ENCODE measurements at regions not wholly inside any gene's neighbourhood (a gene's known extent, or its start where the extent isn't known, plus 50 kb on each side); places are given as distances from the start of the nearest gene placed in this dataset.
A peak's percentile ranks its signal among the peaks of the same experiment; 100 is the strongest.

- Histone ChIP-seq H3K4me1 (ENCODE audit: control insufficient read depth in 2 of 2, insufficient read depth in 1 of 2, low read depth in 1 of 2, low read length in 2 of 2) (peaks cover 1 to 2% of the 10 kb centered on the region in 2 donors), H3K9me3 (replicated peaks in 1 of 2; ENCODE audit: control insufficient read depth in 2 of 2, insufficient read depth in 1 of 2, low read depth in 1 of 2, low read length in 2 of 2) (no peaks in the 10 kb centered on the region), H3K14ac (ENCODE audit: low read length) (no peak overlapping the region), H3K36me3 (replicated peaks in 1 of 2; ENCODE audit: control insufficient read depth in 2 of 2, insufficient read depth in 2 of 2, low read length in 2 of 2) (no peaks in the 10 kb centered on the region), H2BK120ac (ENCODE audit: low read depth, low read length) (no peak overlapping the region), H3K27ac (replicated peaks; ENCODE audit: low read length) (no peak overlapping the region), H3K18ac (ENCODE audit: low read length) (no peak overlapping the region), H3K4ac (ENCODE audit: low read length) (no peak overlapping the region), H3K27me3 (ENCODE audit: control insufficient read depth in 3 of 3, insufficient read depth in 3 of 3, low read depth in 1 of 3, low read length in 3 of 3) (peaks cover 0 to under 1% (median 0%) of the 10 kb centered on the region in 3 experiments), H3K9ac (ENCODE audit: low read depth, low read length, poor library complexity) (no peak overlapping the region), H2BK15ac (ENCODE audit: low read length) (no peak overlapping the region), H2BK12ac (ENCODE audit: low read length) (no peak overlapping the region), H4K91ac (ENCODE audit: low read depth, low read length, poor library complexity) (no peak overlapping the region), H3K4me3 (ENCODE audit: low read length in 2 of 2) (no peak overlapping the region), H2BK5ac (ENCODE audit: low read length) (no peak overlapping the region), H3K4me2 (ENCODE audit: insufficient read depth, low read length, poor library complexity, severe bottlenecking) (no peak overlapping the region), H2AFZ (ENCODE audit: low read length) (no peak overlapping the region), H3K23ac (ENCODE audit: low read depth, low read length, poor library complexity) (no peak overlapping the region), H2AK5ac (ENCODE audit: low read depth, low read length) (no peak overlapping the region), H3K79me1 (ENCODE audit: low read depth, low read length) (no peaks in the 10 kb centered on the region), H4K8ac (ENCODE audit: low read depth, low read length) (no peak overlapping the region)
- no CpG with 5 or more reads among the region's 1 CpG for WGBS, 2 donors (ENCODE audit: extremely low coverage in 2 of 2, insufficient read length in 2 of 2, insufficient replicate concordance in 1 of 2)
- DNase-seq (ENCODE audit: low spot score) = no peak
Measured at GRCh38 chr6:20332441-20333006, 69.2 kb upstream of the E2F3 start.

DNA sequence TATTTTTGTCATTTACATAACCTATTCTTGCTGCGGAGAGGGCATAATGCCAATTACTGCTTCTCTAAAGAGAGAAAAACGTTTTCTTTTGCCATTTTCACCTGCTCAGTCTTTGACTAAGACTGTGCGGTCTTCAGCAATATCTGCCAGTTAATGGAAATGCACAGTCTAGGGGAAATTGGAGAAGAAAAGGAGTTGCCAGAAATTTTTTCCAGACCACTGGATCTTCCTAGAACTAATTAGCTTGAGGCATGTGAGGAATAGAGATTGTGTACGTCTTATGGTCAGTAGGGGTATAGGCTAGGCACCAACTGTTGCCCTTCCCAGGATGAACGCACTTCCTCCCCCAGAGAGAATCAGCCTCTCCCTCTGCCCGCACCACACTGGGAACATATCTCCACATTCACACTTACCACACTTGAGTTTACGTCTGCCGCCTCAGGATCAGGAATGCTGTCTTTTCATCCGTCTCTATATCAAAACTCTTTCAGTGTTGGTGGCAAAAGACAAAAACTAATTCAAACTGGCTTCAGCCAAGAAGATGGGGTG is 67.9 kb upstream of the E2F3 start:
- no peak overlapping the region for H3K9ac ChIP-seq (ENCODE audit: low read depth, low read length, poor library complexity)
- no peak overlapping the region for H2BK15ac ChIP-seq (ENCODE audit: low read length)
- no peak overlapping the region for H3K14ac ChIP-seq (ENCODE audit: low read length)
- no peak overlapping the region for H3K4ac ChIP-seq (ENCODE audit: low read length)
- no peak overlapping the region for H4K91ac ChIP-seq (ENCODE audit: low read depth, low read length, poor library complexity)
- H3K4me3 ChIP-seq (ENCODE audit: low read length in 2 of 2) = no peak overlapping the region
- no peak overlapping the region for H3K4me2 ChIP-seq (ENCODE audit: insufficient read depth, low read length, poor library complexity, severe bottlenecking)
- no peaks in the 10 kb centered on the region for H3K36me3 ChIP-seq (replicated peaks in 1 of 2; ENCODE audit: control insufficient read depth in 2 of 2, insufficient read depth in 2 of 2, low read length in 2 of 2)
- no peaks in the 10 kb centered on the region for H3K27me3 ChIP-seq (ENCODE audit: control insufficient read depth in 3 of 3, insufficient read depth in 3 of 3, low read depth in 1 of 3, low read length in 3 of 3)
- no peak overlapping the region for H2BK120ac ChIP-seq (ENCODE audit: low read depth, low read length)
- no peaks in the 10 kb centered on the region for H3K9me3 ChIP-seq (replicated peaks in 1 of 2; ENCODE audit: control insufficient read depth in 2 of 2, insufficient read depth in 1 of 2, low read depth in 1 of 2, low read length in 2 of 2)
- no peak for DNase-seq (ENCODE audit: low spot score)
- no peak overlapping the region for H2BK5ac ChIP-seq (ENCODE audit: low read length)
- no peak overlapping the region for H3K23ac ChIP-seq (ENCODE audit: low read depth, low read length, poor library complexity)
- H3K79me1 ChIP-seq (ENCODE audit: low read depth, low read length) = no peaks in the 10 kb centered on the region
- no CpG with 5 or more reads among the region's 9 CpGs for WGBS, 2 donors (ENCODE audit: extremely low coverage in 2 of 2, insufficient read length in 2 of 2, insufficient replicate concordance in 1 of 2)
- H3K18ac ChIP-seq (ENCODE audit: low read length) = no peak overlapping the region
- no peak overlapping the region for H3K27ac ChIP-seq (replicated peaks; ENCODE audit: low read length)
- peaks cover 1 to 2% of the 10 kb centered on the region in 2 donors for H3K4me1 ChIP-seq (ENCODE audit: control insufficient read depth in 2 of 2, insufficient read depth in 1 of 2, low read depth in 1 of 2, low read length in 2 of 2)
- no peak overlapping the region for H2BK12ac ChIP-seq (ENCODE audit: low read length)
- H2AK5ac ChIP-seq (ENCODE audit: low read depth, low read length) = no peak overlapping the region
- peak overlapping the region; percentile 15 for H2AFZ ChIP-seq (ENCODE audit: low read length)
- H4K8ac ChIP-seq (ENCODE audit: low read depth, low read length) = no peak overlapping the region

- Histone ChIP-seq H2BK15ac (ENCODE audit: low read length) (no peak overlapping the region), H3K4me1 (ENCODE audit: control insufficient read depth in 2 of 2, insufficient read depth in 1 of 2, low read depth in 1 of 2, low read length in 2 of 2) (peaks cover 0 to 1% of the 10 kb centered on the region in 2 donors), H3K27me3 (ENCODE audit: control insufficient read depth in 3 of 3, insufficient read depth in 3 of 3, low read depth in 1 of 3, low read length in 3 of 3) (no peaks in the 10 kb centered on the region), H3K23ac (ENCODE audit: low read depth, low read length, poor library complexity) (no peak overlapping the region), H3K18ac (ENCODE audit: low read length) (no peak overlapping the region), H4K91ac (ENCODE audit: low read depth, low read length, poor library complexity) (no peak overlapping the region), H3K4me2 (ENCODE audit: insufficient read depth, low read length, poor library complexity, severe bottlenecking) (no peak overlapping the region), H2BK120ac (ENCODE audit: low read depth, low read length) (no peak overlapping the region), H3K79me1 (ENCODE audit: low read depth, low read length) (no peaks in the 10 kb centered on the region), H3K9ac (ENCODE audit: low read depth, low read length, poor library complexity) (no peak overlapping the region), H3K27ac (replicated peaks; ENCODE audit: low read length) (no peak overlapping the region), H3K14ac (ENCODE audit: low read length) (no peak overlapping the region), H3K4me3 (ENCODE audit: low read length in 2 of 2) (no peak overlapping the region), H3K4ac (ENCODE audit: low read length) (no peak overlapping the region), H3K36me3 (replicated peaks in 1 of 2; ENCODE audit: control insufficient read depth in 2 of 2, insufficient read depth in 2 of 2, low read length in 2 of 2) (no peaks in the 10 kb centered on the region), H2AK5ac (ENCODE audit: low read depth, low read length) (no peak overlapping the region), H3K9me3 (replicated peaks in 1 of 2; ENCODE audit: control insufficient read depth in 2 of 2, insufficient read depth in 1 of 2, low read depth in 1 of 2, low read length in 2 of 2) (no peaks in the 10 kb centered on the region), H2BK12ac (ENCODE audit: low read length) (no peak overlapping the region), H4K8ac (ENCODE audit: low read depth, low read length) (no peak overlapping the region), H2BK5ac (ENCODE audit: low read length) (no peak overlapping the region), H2AFZ (ENCODE audit: low read length) (peak overlapping the region; percentile 15)
- DNase-seq (ENCODE audit: low spot score) = no peak
- no CpG with 5 or more reads among the region's 8 CpGs for WGBS, 2 donors (ENCODE audit: extremely low coverage in 2 of 2, insufficient read length in 2 of 2, insufficient replicate concordance in 1 of 2)
Measured at GRCh38 chr6:20334334-20334733, 67.3 kb upstream of the E2F3 start.

- H3K4me3 ChIP-seq (ENCODE audit: low read length in 2 of 2) = no peak overlapping the region
- no peaks in the 10 kb centered on the region for H3K27me3 ChIP-seq (ENCODE audit: control insufficient read depth in 3 of 3, insufficient read depth in 3 of 3, low read depth in 1 of 3, low read length in 3 of 3)
- H2BK15ac ChIP-seq (ENCODE audit: low read length) = no peak overlapping the region
- no peak overlapping the region for H3K27ac ChIP-seq (replicated peaks; ENCODE audit: low read length)
- H3K4me1 ChIP-seq (ENCODE audit: control insufficient read depth in 2 of 2, insufficient read depth in 1 of 2, low read depth in 1 of 2, low read length in 2 of 2) = peaks cover 0 to 1% of the 10 kb centered on the region in 2 donors
- H4K8ac ChIP-seq (ENCODE audit: low read depth, low read length) = no peak overlapping the region
- H3K14ac ChIP-seq (ENCODE audit: low read length) = no peak overlapping the region
- no peak overlapping the region for H2AFZ ChIP-seq (ENCODE audit: low read length)
- no peak overlapping the region for H3K18ac ChIP-seq (ENCODE audit: low read length)
- no peaks in the 10 kb centered on the region for H3K36me3 ChIP-seq (replicated peaks in 1 of 2; ENCODE audit: control insufficient read depth in 2 of 2, insufficient read depth in 2 of 2, low read length in 2 of 2)
- no peak overlapping the region for H2BK5ac ChIP-seq (ENCODE audit: low read length)
- H2AK5ac ChIP-seq (ENCODE audit: low read depth, low read length) = no peak overlapping the region
- no peak for DNase-seq (ENCODE audit: low spot score)
- no peak overlapping the region for H3K4ac ChIP-seq (ENCODE audit: low read length)
- no peak overlapping the region for H2BK12ac ChIP-seq (ENCODE audit: low read length)
- H3K9ac ChIP-seq (ENCODE audit: low read depth, low read length, poor library complexity) = no peak overlapping the region
- no peak overlapping the region for H3K23ac ChIP-seq (ENCODE audit: low read depth, low read length, poor library complexity)
- no peak overlapping the region for H3K4me2 ChIP-seq (ENCODE audit: insufficient read depth, low read length, poor library complexity, severe bottlenecking)
- no peak overlapping the region for H2BK120ac ChIP-seq (ENCODE audit: low read depth, low read length)
- no CpG with 5 or more reads among the region's 1 CpG for WGBS, 2 donors (ENCODE audit: extremely low coverage in 2 of 2, insufficient read length in 2 of 2, insufficient replicate concordance in 1 of 2)
- H3K79me1 ChIP-seq (ENCODE audit: low read depth, low read length) = no peaks in the 10 kb centered on the region
- no peak overlapping the region for H4K91ac ChIP-seq (ENCODE audit: low read depth, low read length, poor library complexity)
- H3K9me3 ChIP-seq (replicated peaks in 1 of 2; ENCODE audit: control insufficient read depth in 2 of 2, insufficient read depth in 1 of 2, low read depth in 1 of 2, low read length in 2 of 2) = no peaks in the 10 kb centered on the region
Measured at GRCh38 chr6:20334962-20335361, 66.7 kb upstream of the E2F3 start.
